CMK (cell line): ENCODE measurements at regions not wholly inside any gene's neighbourhood (a gene's known extent, or its start where the extent isn't known, plus 50 kb on each side); places are given as distances from the start of the nearest gene placed in this dataset.
"Not testable (repeated sequence)": the region's sequence is repeated elsewhere in the genome, so short reads cannot be mapped to it uniquely, and the experiment has no call there.

Source experiments
- DNase-seq: peaks from one replicate; pipeline ENCODE4 v3.0.0-alpha.2; 2010; ENCODE audit warnings: low read depth

- DNase-seq = no peak
Measured at GRCh38 chr3:159655202-159655601, 333.4 kb upstream of the IL12A start.

- no peak for DNase-seq
Measured at GRCh38 chr3:159657176-159657575, 331.5 kb upstream of the IL12A start.

GRCh38 chr3:159657629-159658028, 331.0 kb upstream of the IL12A start:
- DNase-seq = no peak

- DNase-seq = no peak
Measured at GRCh38 chr3:159660326-159660725, 328.3 kb upstream of the IL12A start.

GRCh38 chr3:159660901-159661300, 327.7 kb upstream of the IL12A start:
- no peak for DNase-seq

GRCh38 chr3:159662549-159662948, 326.1 kb upstream of the IL12A start:
- DNase-seq = no peak

GRCh38 chr3:159664006-159664405, 324.6 kb upstream of the IL12A start:
- DNase-seq = no peak

- DNase-seq = no peak
Measured at GRCh38 chr3:159664653-159665052, 324.0 kb upstream of the IL12A start.

- no peak for DNase-seq
Measured at GRCh38 chr3:159667261-159667660, 321.4 kb upstream of the IL12A start.

GRCh38 chr3:159668461-159668860, 320.2 kb upstream of the IL12A start:
- no peak for DNase-seq

GRCh38 chr3:159668990-159669476, 319.6 kb upstream of the IL12A start:
- DNase-seq = no peak

GRCh38 chr3:159669766-159670165, 318.9 kb upstream of the IL12A start:
- no peak for DNase-seq

GRCh38 chr3:159672728-159673688, 315.6 kb upstream of the IL12A start:
- no peak for DNase-seq

GRCh38 chr3:159674583-159674982, 314.1 kb upstream of the IL12A start:
- no peak for DNase-seq

GRCh38 chr3:159675285-159675684, 313.4 kb upstream of the IL12A start:
- no peak for DNase-seq

- no peak for DNase-seq
Measured at GRCh38 chr3:159679900-159680299, 308.7 kb upstream of the IL12A start.

- DNase-seq = not testable (repeated sequence)
Measured at GRCh38 chr3:159681717-159682116, 306.9 kb upstream of the IL12A start.

GRCh38 chr3:159685801-159686200, 302.8 kb upstream of the IL12A start:
- no peak for DNase-seq

GRCh38 chr3:159693226-159693625, 295.4 kb upstream of the IL12A start:
- DNase-seq = no peak

GRCh38 chr3:159711560-159712333, 276.9 kb upstream of the IL12A start:
- DNase-seq = no peak

- DNase-seq = no peak
Measured at GRCh38 chr3:159721324-159721723, 267.3 kb upstream of the IL12A start.

GRCh38 chr3:159723295-159723694, 265.3 kb upstream of the IL12A start:
- DNase-seq = no peak

GRCh38 chr3:159724627-159725026, 264.0 kb upstream of the IL12A start:
- no peak for DNase-seq
